ENCODE measurements at regions not wholly inside any gene's neighbourhood (a gene's known extent, or its start where the extent isn't known, plus 50 kb on each side); places are given as distances from the start of the nearest gene placed in this dataset.

GRCh38 chr6:144757299-144757698, 472.2 kb downstream of the UTRN start:
- TF ChIP-seq, protein P1, sequence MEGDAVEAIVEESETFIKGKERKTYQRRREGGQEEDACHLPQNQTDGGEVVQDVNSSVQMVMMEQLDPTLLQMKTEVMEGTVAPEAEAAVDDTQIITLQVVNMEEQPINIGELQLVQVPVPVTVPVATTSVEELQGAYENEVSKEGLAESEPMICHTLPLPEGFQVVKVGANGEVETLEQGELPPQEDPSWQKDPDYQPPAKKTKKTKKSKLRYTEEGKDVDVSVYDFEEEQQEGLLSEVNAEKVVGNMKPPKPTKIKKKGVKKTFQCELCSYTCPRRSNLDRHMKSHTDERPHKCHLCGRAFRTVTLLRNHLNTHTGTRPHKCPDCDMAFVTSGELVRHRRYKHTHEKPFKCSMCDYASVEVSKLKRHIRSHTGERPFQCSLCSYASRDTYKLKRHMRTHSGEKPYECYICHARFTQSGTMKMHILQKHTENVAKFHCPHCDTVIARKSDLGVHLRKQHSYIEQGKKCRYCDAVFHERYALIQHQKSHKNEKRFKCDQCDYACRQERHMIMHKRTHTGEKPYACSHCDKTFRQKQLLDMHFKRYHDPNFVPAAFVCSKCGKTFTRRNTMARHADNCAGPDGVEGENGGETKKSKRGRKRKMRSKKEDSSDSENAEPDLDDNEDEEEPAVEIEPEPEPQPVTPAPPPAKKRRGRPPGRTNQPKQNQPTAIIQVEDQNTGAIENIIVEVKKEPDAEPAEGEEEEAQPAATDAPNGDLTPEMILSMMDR (conservative IDR thresholded peaks at IDR 0.05), result no peak

DNA sequence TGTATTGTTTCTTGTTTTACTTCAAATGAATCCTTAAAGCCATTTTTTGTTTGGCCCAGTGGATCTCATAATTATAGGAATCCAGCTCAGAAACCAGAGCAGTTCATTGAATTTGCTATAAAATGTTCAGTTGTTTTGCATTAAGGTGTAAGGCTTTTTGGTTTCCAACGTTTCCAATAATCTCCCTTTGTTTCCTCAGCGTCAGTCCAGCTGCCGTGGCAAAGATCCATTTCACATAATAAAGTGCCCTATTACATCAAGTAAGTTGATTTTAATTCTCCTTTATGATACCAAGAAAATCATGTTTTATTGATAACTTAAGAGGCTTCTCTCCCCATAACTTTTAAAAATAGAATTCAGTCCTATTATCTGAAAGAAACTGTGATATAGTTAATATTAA, 472.6 kb downstream of the UTRN start:
- H3K27ac ChIP-seq, result no peak overlapping the region
- TF ChIP-seq, protein P1 (conservative IDR thresholded peaks at IDR 0.05), result no peak

More at GRCh38 chr6:144757299-144757698, 472.2 kb downstream of the UTRN start:
- no peak overlapping the region for H3K27ac ChIP-seq

GRCh38 chr6:144758602-144759001, 473.5 kb downstream of the UTRN start:
- no peak overlapping the region for H3K27ac ChIP-seq
- TF ChIP-seq, protein P1 (conservative IDR thresholded peaks at IDR 0.05), result no peak

DNA sequence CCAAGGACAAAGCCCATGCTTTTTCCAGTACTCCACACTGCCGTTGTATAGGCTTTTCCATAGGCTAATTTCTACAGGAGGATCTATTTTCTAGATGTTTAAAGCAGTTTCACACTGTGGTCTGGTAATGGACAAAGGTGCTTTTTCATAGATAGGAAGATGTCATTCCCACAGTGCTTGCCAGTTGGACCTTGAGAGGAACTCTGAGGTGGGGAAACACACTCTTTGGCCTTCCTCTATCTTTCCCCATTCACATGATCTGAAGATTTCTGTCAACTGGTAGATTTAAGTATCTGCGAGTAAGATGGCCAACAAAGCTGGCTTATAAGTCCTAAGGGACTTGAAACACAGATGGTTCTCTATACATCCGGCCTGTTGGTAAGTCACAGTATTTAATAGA, 477.3 kb downstream of the UTRN start:
- TF ChIP-seq, protein P1 (conservative IDR thresholded peaks at IDR 0.05), result no peak
- H3K27ac ChIP-seq, result no peak overlapping the region

- TF ChIP-seq, protein P1 (conservative IDR thresholded peaks at IDR 0.05), result no peak
- H3K27ac ChIP-seq, result no peak overlapping the region
Measured at GRCh38 chr6:144767051-144767450, 481.9 kb downstream of the UTRN start.

DNA sequence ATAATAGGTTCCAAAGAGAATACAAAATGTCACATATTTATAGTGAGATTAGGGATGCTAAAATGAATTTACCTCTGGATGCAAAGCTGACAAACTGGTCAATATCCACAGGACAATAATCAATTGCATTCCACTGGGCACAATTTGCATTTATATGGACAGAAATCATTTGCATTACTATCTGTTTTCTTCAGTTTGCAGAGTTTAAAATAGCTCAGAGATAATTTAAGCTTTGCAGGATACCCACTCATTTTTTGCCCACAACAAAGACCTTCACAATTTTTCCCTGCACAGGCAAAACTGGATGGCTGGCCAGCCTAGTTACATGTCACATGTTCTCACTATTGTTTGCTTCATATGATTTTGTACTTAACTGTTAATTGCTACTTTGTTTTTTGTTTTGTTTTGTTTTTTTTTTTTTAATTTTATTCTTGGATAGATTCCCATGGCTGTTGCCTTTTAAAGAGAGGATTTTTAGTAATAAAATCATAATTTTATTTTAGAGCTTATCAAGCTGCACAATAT, 483.5 kb downstream of the UTRN start:
- no peak overlapping the region for H3K27ac ChIP-seq
- TF ChIP-seq, protein P1 (conservative IDR thresholded peaks at IDR 0.05), result no peak

DNA sequence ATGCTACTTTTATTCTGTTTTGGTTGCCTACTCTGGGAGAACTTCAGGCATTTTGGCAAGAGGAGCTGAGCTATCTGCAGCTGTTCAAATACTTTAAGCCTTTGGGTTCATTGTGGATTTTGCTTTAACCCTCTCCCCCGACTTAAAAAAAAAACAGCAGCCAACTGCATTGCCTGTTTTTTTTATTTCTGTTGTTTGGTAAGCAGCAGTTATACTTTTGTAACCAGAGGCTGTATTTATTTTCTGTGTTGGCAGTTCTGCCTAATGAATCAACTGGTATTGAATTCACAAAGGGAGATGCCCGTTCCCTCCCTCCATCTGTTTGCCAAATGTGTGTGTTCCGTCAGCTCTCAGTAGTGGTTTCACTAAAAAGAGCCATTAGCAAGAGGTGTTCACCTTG, 484.0 kb downstream of the UTRN start:
- no peak overlapping the region for H3K27ac ChIP-seq
- TF ChIP-seq, protein P1 (conservative IDR thresholded peaks at IDR 0.05), result no peak

All from VCaP (cell line).